Activated naive CD8-positive, alpha-beta T cell treated with anti-CD3 and anti-CD28 coated beads for 36 hours (primary cell): ENCODE measurements at regions not wholly inside any gene's neighbourhood (a gene's known extent, or its start where the extent isn't known, plus 50 kb on each side); places are given as distances from the start of the nearest gene placed in this dataset.
"Not testable (repeated sequence)": the region's sequence is repeated elsewhere in the genome, so short reads cannot be mapped to it uniquely, and the experiment has no call there.

Experiments used
- DNase-seq: peaks from one replicate; pipeline ENCODE4 v3.0.0; 2021
- H3K27ac Mint-ChIP-seq: one replicate; pipeline ENCODE4 v1.8.0; 2022; ENCODE audit warnings: mild to moderate bottlenecking, moderate library complexity, mixed read lengths
- H3K27me3 Mint-ChIP-seq: one replicate; pipeline ENCODE4 v1.8.0; 2022; ENCODE audit warnings: mild to moderate bottlenecking, mixed read lengths
- H3K36me3 Mint-ChIP-seq: one replicate; pipeline ENCODE4 v1.8.0; 2021; ENCODE audit warnings: mild to moderate bottlenecking, mixed read lengths
- H3K4me1 Mint-ChIP-seq: one replicate; pipeline ENCODE4 v1.8.0; 2021; ENCODE audit warnings: mixed read lengths
- H3K4me3 Mint-ChIP-seq: one replicate; pipeline ENCODE4 v1.8.0; 2022; ENCODE audit warnings: mild to moderate bottlenecking, moderate library complexity, mixed read lengths
- H3K9me3 Mint-ChIP-seq: one replicate; pipeline ENCODE4 v1.8.0; 2022; ENCODE audit warnings: mixed read lengths

DNA sequence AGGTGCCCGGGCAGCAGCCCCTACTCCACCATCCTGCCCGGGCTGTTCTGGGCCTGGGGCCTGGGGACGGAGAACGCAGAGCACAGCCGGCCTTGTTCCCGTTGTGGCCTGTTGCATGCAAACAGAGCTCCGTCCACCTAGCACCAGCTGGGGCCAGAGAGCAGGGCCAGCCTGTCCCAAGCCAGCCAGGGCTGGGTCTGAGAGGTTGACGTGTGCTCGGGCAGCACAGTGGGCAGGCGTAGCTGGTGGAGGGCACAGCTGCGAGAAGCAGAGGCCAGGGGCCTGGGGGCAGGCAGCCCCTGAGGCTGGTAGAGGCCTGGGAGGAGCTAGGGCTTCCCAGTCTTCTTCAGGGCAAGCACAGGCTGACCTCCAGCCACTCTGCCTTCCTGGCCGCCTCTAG lies 1192.6 kb downstream of the BRD1 start:
- H3K36me3 Mint-ChIP-seq: no peaks in the 10 kb centered on the region
- H3K27me3 Mint-ChIP-seq: no peaks in the 10 kb centered on the region
- no peak overlapping the region for H3K4me3 Mint-ChIP-seq
- no peak for DNase-seq
- no peaks in the 10 kb centered on the region for H3K9me3 Mint-ChIP-seq
- peaks cover 12% of the 10 kb centered on the region for H3K4me1 Mint-ChIP-seq
- no peak overlapping the region for H3K27ac Mint-ChIP-seq

DNA sequence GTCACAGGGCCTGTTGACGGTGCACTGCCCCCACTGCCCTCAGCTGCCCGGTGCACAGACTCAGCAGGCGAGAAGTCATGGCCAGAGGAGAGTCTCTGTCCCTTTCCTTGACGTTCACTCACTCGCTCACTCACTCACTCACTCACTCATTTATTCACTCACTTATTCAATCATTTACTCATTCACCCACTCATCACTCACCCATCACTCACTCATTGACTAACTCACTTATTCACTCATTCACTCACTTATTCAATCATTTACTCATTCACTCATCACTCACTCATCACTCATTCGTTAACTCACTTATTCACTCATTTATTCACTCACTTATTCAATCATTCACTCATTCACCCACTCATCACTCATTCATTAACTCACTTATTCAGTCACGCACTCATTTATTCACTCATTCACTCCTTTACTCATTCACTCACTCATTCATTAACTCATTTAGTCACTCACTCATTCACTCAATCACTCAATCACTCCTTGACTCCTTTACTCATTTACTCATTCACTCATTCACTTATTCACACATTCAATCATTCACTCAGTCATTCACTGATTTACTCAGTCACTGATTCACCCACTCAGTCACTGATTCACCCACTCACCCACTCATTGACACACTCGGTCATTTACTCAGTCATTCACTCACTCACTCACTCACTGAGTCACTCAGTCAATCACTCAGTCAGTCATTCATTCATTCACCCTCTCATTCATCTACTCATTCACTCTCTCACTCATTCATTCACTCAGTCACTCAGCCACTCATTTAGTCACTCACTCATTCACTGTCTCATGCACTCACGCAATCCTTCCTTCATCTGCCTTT lies 1193.5 kb downstream of the BRD1 start:
- H3K4me1 Mint-ChIP-seq: peaks cover 12% of the 10 kb centered on the region
- H3K27me3 Mint-ChIP-seq: no peaks in the 10 kb centered on the region
- H3K4me3 Mint-ChIP-seq: no peak overlapping the region
- H3K27ac Mint-ChIP-seq: no peak overlapping the region
- no peak for DNase-seq
- H3K9me3 Mint-ChIP-seq: no peaks in the 10 kb centered on the region
- H3K36me3 Mint-ChIP-seq: no peaks in the 10 kb centered on the region

DNA sequence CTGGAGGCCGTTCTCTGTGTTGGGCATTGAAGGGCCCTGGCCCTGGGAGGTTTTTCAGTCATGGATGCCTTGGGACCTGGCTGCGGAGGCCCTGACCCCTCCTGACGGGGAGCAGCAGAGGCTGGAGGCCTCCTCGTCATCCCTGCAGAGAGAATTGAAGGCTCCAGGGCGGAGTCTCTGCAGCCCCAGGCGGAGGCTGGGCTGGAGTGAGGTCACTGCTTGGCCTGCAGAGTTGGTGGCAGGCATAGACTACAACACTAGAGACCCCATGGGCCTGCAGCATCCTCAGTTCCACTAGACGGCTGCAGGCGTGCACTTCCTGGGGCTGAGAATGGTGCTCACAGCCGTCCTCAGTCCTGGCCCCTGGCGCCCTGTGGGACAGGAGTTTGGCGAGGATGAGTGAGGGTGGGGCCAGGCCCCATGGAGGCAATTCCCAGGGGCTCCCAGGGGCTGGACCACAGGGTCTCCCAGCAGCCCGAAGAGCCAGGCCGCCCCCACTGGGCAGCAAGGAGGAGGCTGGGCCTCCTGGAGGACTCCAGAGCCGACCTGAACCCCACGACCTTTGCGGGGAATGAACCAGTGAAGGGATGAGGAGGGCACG lies 1194.9 kb downstream of the BRD1 start:
- Mint-ChIP-seq H3K4me3 (no peak overlapping the region), H3K27ac (no peak overlapping the region), H3K27me3 (no peaks in the 10 kb centered on the region), H3K36me3 (no peaks in the 10 kb centered on the region), H3K4me1 (peaks cover 12% of the 10 kb centered on the region), H3K9me3 (no peaks in the 10 kb centered on the region)
- no peak for DNase-seq

DNA sequence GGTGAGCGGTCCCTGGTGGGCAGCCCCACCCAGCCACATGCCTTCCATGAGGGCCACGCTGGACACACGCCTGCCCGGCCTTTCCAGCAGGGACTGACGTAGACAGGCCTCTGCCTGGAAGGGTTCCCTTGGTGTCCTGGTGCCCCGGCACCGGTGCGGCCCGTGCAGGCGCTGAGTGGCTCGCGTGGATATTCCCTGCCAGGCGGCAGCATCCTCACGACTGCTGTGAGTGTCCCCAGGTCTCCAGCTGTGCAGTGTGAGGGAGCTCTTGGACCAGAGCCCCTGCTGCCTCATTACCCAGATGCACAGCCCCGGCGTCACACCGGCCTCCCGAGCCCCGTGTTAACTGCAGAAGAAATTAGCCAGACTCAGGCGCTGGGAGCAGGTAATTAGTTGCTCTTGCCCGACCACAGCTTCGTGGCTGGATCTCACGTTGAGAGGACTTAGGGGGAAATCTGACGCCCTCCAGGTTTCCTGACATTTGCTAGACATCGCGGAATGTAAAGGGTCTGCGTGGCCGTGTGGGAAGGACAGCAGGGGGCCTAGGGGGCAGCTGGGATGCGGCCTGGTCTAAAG lies 1196.3 kb downstream of the BRD1 start:
- no peak overlapping the region for H3K4me3 Mint-ChIP-seq
- H3K36me3 Mint-ChIP-seq: no peaks in the 10 kb centered on the region
- no peak overlapping the region for H3K27ac Mint-ChIP-seq
- no peak for DNase-seq
- peaks cover 7% of the 10 kb centered on the region for H3K4me1 Mint-ChIP-seq
- H3K27me3 Mint-ChIP-seq: peaks cover under 1% of the 10 kb centered on the region
- no peaks in the 10 kb centered on the region for H3K9me3 Mint-ChIP-seq

DNA sequence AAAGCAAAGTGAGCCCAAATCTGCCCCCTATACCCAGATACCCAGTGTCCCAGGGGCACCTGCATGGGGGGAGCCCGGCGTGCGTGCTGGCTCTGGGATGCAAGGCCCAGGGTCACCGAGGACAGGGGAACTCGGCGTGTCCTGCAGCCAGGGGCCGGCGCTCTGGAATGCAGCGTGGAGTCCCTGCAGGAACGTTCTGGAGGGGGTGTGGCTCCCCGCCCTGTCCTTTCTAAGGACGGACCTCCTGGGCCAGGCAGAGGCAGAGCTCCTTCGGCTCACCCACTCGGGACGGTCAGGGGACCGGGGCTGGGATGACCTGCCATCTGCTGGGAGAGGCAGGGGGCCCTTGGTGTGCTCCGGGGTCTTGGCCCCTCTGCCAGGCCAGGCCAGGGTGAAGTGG lies 1196.8 kb downstream of the BRD1 start:
- DNase-seq: no peak
- H3K4me3 Mint-ChIP-seq: no peak overlapping the region
- H3K4me1 Mint-ChIP-seq: peaks cover 2% of the 10 kb centered on the region
- no peaks in the 10 kb centered on the region for H3K9me3 Mint-ChIP-seq
- no peak overlapping the region for H3K27ac Mint-ChIP-seq
- H3K27me3 Mint-ChIP-seq: peaks cover 6% of the 10 kb centered on the region
- no peaks in the 10 kb centered on the region for H3K36me3 Mint-ChIP-seq

DNA sequence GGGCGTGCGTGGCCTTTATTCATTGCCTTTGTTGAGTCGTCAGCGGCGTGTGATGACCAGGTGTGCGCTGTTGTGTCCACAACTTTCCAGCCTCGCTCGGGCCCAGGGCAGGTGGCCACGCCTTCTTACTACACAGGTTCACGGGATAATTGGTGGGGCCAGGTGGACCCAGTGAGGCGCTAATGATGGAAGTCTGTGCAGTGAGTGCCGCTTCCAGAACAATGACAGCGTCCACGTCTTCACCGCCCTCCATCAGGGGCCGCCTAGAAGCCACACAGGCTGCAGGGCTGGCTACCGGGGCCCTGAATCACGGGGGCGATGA lies 1197.3 kb downstream of the BRD1 start:
- Mint-ChIP-seq H3K36me3 (no peaks in the 10 kb centered on the region), H3K4me1 (no peaks in the 10 kb centered on the region), H3K4me3 (no peak overlapping the region), H3K27ac (no peak overlapping the region), H3K27me3 (peaks cover 6% of the 10 kb centered on the region), H3K9me3 (no peaks in the 10 kb centered on the region)
- DNase-seq: no peak

DNA sequence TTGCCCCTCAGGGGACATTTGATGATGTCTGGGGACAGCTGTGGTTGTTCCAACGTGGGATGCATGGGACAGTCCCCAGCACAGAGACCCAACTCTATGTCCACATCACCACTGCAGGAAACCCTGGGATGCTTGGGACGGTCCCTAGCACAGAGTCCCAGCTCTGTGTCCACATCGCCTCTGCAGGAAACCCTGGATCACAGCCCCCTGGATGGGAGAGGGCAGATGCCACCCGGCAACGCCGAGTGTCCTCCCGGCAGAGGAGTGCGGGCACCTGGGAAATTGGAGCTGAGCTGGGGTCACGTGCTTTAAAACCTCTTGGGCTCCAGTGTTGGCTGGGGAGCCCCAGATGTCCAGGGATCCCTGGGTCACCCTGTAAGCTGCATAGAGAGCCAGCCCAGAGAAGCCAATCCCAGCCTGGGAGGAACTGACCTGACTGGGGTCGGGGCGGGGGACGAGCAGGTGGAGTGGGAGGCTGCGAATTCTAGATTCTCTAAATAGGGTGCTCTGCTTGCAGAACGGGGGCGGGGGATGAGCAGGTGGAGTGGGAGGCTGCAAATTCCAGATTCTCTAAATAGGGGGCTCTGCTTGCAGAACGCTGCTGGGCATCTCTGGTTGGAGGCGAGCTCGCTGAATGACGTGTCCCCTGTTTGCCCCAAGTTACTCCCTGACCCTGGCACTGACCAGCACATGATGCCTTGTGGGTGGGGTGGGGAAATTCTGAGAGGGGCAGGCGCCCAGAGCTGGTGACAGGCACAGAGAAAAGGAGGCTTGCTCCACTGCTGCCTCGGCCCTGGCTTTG lies 1197.8 kb downstream of the BRD1 start:
- H3K4me3 Mint-ChIP-seq: no peak overlapping the region
- no peaks in the 10 kb centered on the region for H3K36me3 Mint-ChIP-seq
- H3K27me3 Mint-ChIP-seq: peaks cover 11% of the 10 kb centered on the region
- no peak for DNase-seq
- H3K27ac Mint-ChIP-seq: no peak overlapping the region
- H3K4me1 Mint-ChIP-seq: no peaks in the 10 kb centered on the region
- H3K9me3 Mint-ChIP-seq: no peaks in the 10 kb centered on the region

DNA sequence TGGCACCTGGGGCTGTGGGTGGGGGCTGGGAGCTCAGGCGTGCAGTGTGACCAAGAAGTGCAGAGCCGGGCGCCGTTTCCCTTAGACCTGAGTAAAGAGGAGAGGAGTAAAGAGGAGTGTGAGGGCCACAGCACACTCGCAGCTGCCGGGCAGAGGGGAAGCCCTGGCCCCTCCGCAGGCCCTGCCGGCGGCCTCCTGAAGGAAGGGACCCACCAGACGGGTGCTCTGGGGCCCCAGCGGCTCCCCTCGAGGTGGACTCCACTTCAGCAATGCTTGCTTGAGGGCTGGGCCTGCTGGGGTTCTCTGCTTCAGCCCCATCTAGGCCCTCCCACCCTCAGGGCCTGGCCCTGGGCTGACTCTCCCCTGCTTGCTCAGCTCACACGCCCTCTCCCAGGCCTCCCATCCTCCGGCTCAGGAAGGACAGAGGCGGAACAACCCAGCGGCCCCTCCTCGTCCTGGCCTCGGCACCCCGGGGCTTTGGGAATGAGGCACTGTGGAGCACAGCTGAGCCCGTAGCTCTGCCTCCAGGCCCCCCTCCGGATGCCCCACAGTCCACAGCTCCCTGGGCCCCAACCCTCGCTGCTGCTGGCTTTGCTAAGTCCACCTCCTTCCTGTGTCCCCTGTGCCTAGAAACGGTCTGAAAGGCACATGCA lies 1198.7 kb downstream of the BRD1 start:
- H3K4me3 Mint-ChIP-seq: no peak overlapping the region
- no peaks in the 10 kb centered on the region for H3K36me3 Mint-ChIP-seq
- H3K27ac Mint-ChIP-seq: no peak overlapping the region
- H3K27me3 Mint-ChIP-seq: peaks cover 11% of the 10 kb centered on the region
- H3K9me3 Mint-ChIP-seq: no peaks in the 10 kb centered on the region
- no peaks in the 10 kb centered on the region for H3K4me1 Mint-ChIP-seq
- no peak for DNase-seq

DNA sequence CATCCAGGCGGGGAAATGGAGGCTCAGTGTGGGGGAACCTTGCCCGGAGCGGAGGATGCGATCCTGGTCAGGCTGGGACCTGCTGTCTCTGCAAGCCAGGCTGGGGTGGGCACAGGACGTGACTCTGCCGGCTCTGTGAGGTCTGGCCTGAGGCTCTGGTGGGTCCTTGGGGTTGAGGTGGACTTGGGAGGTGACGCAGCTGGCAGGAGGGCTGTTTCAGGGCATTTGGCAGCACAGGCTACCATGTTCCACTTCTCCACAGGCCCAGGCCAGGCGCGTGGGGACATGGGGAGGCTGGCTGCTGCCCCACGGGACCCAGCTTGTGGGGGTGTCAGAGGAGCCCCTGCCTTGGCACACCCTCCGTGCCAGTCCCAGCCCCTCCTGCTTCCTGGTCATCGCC lies 1199.7 kb downstream of the BRD1 start:
- Mint-ChIP-seq H3K36me3 (no peaks in the 10 kb centered on the region), H3K9me3 (no peaks in the 10 kb centered on the region), H3K4me3 (no peak overlapping the region), H3K4me1 (no peaks in the 10 kb centered on the region), H3K27ac (no peak overlapping the region), H3K27me3 (peaks cover 11% of the 10 kb centered on the region)
- DNase-seq: no peak

DNA sequence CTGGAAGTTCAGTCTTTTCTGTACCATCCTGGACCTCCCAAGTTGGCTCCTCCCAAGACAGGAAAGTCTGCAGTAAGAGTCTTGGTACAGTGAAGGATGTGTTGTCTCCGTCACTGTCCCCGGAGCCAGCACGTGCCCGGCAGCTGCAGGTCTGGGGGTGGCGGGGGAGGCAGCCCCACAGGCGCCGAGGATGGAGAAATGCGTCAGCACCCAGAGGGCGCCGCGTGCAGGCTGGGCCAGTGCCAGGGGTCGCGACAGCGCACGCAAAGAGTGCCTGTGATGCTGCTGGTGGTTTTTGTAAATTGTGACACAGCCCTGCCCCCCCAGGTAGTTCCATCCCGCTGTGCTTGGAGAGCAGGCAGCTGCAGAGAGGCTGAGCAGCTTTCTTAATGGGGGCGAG lies 1200.5 kb downstream of the BRD1 start:
- Mint-ChIP-seq H3K27me3 (peaks cover 11% of the 10 kb centered on the region), H3K4me1 (no peaks in the 10 kb centered on the region), H3K27ac (no peak overlapping the region), H3K9me3 (no peaks in the 10 kb centered on the region), H3K4me3 (no peak overlapping the region), H3K36me3 (no peaks in the 10 kb centered on the region)
- DNase-seq: no peak

DNA sequence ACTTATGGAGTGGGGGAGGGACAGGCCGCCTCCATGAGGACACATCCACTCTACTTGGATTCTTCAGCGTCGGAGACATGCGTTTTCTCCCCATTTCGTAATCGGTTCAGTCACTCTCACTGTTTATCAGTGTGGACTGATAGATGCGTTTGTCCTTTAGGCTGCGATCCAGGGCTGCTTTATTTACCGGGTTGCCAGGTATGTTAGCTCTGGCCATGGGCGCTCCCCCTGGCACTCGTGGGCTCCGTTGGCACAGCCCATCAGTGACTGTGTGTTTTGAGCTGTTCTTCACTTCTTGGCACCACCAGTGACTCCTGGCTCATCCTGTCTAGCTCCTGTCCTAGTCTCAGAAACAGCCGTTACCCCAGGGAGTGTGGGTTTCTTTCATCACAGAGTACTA lies 1203.3 kb downstream of the BRD1 start:
- DNase-seq: no peak
- no peak overlapping the region for H3K27ac Mint-ChIP-seq
- no peaks in the 10 kb centered on the region for H3K4me1 Mint-ChIP-seq
- peaks cover 11% of the 10 kb centered on the region for H3K27me3 Mint-ChIP-seq
- H3K9me3 Mint-ChIP-seq: no peaks in the 10 kb centered on the region
- H3K36me3 Mint-ChIP-seq: no peaks in the 10 kb centered on the region
- no peak overlapping the region for H3K4me3 Mint-ChIP-seq

DNA sequence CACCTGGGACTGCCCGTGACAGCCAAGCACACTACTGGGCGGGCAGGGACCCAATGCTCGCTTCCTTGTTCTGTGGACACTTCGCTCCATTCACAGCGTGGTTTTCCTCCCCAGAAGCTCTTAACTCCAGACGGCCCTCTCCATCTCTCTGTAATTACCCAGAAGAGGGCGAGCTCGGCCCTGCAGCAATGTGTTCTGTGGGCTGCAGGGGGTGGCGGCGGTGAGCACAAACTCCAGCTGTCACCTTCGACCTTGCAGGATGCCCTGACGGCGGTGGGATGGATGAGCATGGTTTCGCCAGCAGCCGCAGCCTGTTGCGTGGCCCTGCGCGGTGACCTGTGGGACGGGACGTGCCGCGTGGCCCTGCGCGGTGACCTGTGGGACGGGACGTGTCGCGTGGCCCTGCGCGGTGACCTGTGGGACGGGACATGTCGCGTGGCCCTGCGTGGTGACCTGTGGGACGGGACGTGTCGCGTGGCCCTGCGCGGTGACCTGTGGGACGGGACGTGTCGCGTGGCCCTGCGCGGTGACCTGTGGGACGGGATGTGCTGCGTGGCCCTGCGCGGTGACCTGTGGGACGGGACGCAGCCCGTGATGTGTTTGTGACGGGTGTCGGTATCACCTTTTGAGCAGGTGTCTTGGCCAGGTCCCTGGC lies 1204.7 kb downstream of the BRD1 start:
- Mint-ChIP-seq H3K4me3 (no peak overlapping the region), H3K27ac (no peak overlapping the region), H3K9me3 (no peaks in the 10 kb centered on the region), H3K36me3 (no peaks in the 10 kb centered on the region), H3K27me3 (peaks cover 11% of the 10 kb centered on the region), H3K4me1 (no peaks in the 10 kb centered on the region)
- no peak for DNase-seq

DNA sequence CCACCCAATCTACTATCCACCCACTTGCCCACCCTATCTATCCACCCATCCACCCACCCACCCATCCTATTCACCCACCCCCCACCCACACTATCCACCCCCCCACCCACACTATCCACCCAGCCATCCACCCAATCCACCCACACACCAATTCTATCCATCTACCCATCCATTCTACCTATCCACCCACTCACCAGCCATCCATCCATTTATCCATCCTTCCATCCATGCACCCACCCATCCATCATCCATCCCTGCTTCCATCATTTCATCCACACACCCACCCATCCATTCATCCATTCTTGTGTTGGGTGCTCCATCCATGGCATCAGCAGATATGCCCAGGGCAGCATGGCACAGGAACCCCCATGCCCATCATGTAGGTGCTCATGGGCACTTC lies 1206.6 kb downstream of the BRD1 start:
- H3K27ac Mint-ChIP-seq: no peak overlapping the region
- no peak for DNase-seq
- no peaks in the 10 kb centered on the region for H3K9me3 Mint-ChIP-seq
- peaks cover 7% of the 10 kb centered on the region for H3K27me3 Mint-ChIP-seq
- no peaks in the 10 kb centered on the region for H3K36me3 Mint-ChIP-seq
- H3K4me3 Mint-ChIP-seq: no peak overlapping the region
- H3K4me1 Mint-ChIP-seq: no peaks in the 10 kb centered on the region

DNA sequence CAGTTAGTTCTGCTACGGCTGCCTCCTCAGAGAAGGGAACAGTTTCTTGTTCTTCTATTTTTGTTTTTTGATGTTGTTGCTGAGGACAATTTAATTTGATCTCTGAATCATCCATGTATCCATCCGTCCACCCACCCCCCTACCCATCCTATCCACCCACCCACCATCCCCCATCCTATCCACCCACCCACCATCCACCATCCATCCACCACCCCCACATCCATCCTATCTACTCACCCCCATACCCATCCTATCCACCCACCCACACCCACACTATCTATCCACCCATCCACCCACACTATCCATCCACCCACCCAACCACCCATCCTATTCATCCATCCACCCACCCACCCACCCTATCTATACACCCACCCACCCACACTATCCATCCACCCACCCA lies 1207.2 kb downstream of the BRD1 start:
- not testable (repeated sequence) for H3K4me1 Mint-ChIP-seq, H3K9me3 Mint-ChIP-seq, H3K4me3 Mint-ChIP-seq, DNase-seq, H3K36me3 Mint-ChIP-seq, H3K27ac Mint-ChIP-seq, H3K27me3 Mint-ChIP-seq

DNA sequence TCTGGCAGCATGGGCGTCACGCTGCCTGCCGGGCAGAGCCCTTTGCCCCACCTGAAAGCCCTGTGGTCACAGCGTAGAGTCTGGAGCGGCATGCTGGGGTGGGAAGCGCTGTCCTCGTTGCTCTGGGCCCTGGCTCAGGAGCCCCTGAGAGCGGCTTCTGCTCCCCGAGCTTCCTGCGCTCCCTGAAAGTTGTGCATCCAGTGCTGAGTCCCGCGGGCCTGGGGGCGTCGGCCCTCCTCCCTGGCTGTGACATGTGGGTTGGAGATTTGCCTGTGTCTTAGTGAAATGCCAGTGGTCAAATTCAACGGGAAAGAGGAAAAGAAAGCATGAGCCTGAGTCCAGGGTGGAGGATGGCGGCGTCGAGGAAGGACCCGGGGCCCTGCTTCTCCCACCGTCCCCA lies 1208.0 kb downstream of the BRD1 start:
- no peaks in the 10 kb centered on the region for H3K27me3 Mint-ChIP-seq
- no peak overlapping the region for H3K27ac Mint-ChIP-seq
- H3K4me1 Mint-ChIP-seq: no peaks in the 10 kb centered on the region
- no peak overlapping the region for H3K4me3 Mint-ChIP-seq
- H3K36me3 Mint-ChIP-seq: no peaks in the 10 kb centered on the region
- no peak for DNase-seq
- H3K9me3 Mint-ChIP-seq: no peaks in the 10 kb centered on the region
